GM21515 (cell line): ENCODE measurements at regions not wholly inside any gene's neighbourhood (a gene's known extent, or its start where the extent isn't known, plus 50 kb on each side); places are given as distances from the start of the nearest gene placed in this dataset.

Source experiments
- ATAC-seq: cut with Tn5 transposase; IDR thresholded peaks from one replicate; pipeline ENCODE4 v1.9.1; 2021; ENCODE audit not compliant: unreplicated experiment

DNA sequence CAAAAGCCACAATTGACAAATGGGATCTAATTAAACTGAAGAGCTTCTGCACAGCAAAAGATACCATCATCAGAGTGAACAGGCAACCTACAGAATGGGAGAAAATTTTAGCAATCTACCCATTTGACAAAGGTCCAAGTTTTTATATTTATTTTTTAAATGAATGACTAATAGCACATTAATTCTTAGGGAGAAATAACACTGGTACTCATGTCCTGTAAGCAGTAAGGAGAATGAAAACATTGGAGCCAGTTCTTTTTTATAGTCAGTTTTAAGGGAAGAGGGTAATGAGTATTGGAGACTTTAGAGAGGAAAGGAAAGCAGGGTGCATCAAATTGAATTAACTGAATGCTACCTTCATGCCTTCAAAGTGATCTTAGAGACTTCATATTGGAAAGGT lies 404.7 kb upstream of the TGFBR2 start:
- no peak for ATAC-seq

DNA sequence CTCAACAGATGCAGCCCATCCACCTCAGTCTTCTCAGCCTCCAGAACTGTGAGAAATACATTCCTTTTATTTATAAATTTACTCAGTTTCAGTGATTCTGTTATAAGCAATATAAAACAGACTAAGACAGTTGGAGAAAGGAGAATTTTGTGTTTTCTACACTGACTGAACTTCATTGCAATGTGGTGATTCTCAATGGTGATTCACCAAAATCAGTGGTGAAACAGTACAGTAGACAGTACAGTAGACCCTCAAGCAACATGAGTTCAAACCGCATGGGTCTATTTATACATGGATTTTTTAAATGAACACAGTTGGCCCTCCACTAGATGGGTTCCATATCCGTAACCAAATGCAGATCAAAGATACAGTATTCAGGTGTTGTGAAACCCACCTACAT lies 403.1 kb upstream of the TGFBR2 start:
- no peak for ATAC-seq

DNA sequence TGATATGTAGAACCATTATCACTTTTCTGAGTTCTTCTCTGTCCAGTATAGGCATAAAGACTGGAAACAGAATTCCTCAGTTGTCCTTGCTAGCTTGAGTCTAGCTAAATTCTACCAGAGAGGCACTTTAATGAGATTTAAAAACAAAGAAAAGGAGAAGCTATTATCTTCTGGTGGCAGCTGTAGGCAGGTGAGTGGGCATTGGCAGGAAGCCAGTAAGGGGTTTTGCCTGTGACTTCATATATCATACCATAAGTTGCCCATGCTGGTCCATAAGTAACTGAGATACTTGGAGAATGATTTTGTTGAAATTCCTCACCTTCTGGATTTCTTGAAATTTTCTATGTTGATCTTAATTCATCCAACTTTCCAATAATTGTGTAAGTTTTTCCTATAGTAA lies 402.3 kb upstream of the TGFBR2 start:
- ATAC-seq = no peak

DNA sequence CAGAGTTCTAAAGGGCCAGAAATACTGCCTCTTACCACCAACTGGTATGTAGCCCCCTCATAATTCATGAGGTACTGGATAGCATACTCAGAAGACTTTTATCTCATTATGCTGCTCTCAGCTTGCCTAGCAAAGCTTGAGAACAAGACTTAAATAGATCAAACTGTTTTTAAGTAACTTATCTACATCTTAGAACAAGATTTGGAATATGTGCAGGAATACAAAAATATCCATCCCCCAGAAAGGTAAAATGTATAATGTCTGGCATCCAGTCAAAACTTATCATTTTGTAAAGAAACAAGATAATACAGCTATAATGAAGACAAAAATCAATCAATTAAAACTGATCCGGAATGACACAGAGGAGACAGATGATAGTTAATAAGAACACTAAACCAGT lies 400.4 kb upstream of the TGFBR2 start:
- no peak for ATAC-seq

DNA sequence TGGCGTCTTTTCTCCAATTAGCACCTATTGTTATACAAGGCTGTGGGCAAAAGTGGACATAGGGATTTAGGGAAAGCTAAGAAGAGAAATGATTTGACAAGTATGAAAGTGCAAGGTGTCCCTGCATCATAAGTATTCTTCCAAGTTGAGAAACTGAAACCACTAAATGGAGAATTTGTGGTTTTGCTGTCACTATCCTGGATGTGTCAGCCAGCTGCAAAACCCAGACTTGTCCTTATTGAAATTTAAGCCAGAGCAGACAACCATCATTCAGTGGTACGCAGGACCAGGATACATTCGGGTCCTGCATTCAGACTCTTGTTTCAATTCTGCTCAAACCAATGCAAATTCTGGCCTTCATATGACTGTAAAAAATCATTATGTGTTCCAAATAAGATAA lies 384.8 kb upstream of the TGFBR2 start:
- no peak for ATAC-seq

DNA sequence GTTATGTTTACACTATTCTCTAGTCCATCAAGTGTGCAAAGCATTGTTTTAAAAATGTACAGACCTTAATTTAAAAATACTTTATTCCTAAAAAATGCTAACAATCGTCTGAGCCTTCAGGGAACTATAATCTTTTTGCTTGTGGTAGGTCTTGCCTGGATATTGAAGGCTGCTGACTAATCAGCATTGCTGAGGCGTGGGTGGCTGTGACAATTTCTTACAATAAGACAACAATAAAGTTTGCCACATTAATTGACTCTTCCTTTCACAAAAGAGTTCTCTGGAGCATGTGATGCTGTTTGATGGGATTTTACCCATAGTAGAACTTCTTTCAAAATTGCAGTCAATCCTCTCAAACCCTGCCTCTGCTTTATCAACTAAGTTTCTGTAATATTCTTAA lies 384.0 kb upstream of the TGFBR2 start:
- no peak for ATAC-seq

DNA sequence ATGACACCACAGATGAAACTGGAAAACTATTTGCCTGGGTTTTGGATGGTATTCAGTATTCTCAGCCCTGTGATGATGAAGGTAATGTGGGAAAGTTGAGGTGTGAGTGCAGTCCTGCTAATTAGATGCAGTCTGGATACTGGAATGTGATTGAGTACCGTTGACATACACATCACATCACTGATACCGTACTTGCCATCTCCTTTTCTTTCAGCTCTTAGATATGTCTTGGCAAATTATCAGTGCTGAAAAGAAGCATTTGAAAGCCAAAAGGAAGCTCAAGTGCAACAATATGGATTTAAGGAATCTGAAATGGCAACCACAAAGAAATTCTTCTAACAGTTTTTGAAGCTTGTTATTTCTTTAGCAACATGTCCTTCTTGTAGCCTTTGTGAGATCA lies 381.4 kb upstream of the TGFBR2 start:
- no peak for ATAC-seq

DNA sequence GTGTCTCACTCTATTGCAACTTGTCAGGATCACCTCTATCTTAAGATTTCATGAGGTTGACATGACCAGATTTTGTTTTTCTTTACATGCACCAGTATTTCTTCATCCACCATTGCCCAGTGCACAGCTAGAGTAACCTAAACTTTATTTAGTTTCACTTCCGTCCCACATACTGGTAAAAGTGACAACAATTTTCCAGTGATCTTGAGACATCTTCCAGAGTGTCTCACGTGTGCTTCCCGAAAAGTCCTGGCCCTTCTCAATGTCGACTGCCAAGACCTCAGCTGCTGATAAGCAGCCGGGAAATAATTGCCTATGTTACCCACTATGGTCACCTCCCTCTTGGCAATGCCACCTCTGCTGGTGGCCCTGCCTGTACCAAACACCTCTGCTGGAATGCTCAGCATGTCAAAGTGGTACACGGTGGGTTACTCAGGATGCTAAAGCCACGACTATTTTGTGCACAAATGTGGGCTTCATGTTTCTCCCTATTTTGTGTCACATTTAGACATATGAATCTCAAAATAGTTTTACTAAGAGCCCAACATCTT lies 379.7 kb upstream of the TGFBR2 start:
- no peak for ATAC-seq

DNA sequence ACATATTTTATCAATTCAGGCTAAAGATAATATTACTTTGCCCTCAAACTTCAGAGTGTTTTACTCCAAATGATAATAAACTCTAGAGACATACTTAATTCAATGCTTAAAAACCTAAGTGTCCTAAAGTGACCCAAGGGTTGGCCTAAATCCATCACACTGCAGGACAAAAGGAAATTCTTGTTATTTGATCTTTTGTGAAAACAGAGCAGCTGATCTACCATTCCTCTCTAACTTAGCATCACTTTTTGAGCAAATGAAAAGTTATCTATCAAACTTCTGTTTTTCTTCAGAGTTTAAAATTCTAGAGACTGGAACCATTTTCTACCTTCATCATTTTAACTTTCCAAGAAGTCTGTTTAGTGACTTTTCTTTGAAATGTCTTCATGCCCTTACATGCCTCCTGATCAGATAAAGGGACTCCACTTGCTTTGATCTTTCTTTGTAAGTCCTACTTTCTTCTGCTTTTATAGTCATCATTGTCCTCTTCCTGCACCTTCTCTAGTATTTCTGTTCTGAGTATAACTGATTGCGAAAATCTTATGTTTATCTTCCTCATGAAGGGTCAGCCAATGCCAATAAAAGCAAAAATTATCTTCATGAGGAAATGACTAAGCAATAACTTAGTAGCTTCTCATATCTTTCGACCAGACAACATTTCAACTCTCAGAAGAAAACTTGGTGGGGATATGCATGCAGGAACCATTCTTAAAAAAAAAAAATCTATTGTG lies 378.7 kb upstream of the TGFBR2 start:
- no peak for ATAC-seq

DNA sequence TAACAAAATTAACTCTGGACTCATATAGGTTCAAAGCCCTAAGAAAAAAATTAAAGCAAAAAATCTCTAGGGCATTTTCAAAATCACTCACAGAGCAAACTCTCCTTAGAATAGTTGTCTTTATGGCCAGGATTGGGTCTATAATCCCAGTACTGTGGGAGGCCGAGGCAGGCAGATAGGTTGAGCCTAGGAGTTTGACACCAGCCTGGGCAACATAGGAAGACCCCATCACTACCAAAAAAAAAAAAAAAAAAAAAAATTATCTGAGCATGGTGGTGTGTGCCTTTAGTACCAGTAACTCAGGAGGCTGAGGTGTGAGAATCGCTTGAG lies 378.1 kb upstream of the TGFBR2 start:
- no peak for ATAC-seq

DNA sequence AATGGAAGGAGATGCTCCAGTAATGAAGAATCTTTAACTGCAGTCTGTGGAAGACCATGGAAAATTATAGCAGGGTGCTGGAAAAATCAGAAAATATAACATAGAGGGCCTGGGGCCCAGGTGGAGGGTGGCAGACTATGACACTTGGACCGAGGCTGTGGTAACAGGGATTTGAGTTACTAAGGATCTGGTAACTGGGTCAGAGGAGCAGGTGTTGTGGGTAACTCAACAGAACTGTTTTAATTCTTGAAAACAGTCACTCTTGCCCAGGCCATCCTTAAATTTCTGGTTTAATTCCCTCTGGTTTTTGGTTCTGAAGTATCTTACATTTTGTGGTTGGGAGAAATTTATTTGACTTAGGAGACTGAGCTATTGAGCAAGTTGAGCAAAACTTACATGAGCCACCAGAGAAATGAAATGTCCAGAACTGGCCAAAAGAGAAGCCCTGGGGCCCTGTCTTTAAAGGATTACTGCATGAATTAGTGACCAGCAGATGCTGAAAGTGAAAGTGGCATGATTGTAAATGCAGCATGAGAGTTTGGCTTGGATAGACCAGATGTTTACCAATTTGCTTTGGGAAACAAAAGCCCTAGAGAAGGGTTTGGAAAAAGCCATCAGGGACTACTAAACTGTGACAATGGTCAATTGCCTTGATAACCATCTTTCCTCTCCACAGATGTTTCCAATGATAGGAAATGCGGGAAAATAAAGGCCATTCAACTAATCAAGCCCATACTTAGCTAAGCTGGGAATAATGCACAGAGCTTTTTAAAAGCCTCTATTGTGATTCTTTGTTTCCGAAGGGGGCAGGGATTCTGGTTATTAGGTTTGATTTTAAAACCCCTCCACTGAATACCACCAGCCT lies 374.9 kb upstream of the TGFBR2 start:
- ATAC-seq = no peak

DNA sequence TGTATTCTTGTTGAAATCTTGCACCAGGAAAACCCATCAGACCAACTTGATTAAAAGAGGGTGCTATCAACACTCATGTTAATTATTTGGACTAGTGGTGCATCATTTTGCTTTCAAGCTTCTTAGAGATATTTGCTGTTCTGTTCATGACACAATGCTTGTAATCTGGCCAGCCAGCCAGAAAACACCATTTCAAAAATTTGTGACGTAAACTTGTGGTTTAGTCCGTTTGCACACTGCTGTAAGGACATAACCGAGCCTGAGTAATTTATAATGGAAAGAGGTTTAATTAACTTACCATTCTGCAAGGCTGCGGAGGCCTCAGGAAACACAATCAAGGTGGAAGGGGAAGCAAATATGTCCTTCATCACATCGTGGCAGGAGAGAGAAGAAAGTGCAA lies 374.3 kb upstream of the TGFBR2 start:
- no peak for ATAC-seq

DNA sequence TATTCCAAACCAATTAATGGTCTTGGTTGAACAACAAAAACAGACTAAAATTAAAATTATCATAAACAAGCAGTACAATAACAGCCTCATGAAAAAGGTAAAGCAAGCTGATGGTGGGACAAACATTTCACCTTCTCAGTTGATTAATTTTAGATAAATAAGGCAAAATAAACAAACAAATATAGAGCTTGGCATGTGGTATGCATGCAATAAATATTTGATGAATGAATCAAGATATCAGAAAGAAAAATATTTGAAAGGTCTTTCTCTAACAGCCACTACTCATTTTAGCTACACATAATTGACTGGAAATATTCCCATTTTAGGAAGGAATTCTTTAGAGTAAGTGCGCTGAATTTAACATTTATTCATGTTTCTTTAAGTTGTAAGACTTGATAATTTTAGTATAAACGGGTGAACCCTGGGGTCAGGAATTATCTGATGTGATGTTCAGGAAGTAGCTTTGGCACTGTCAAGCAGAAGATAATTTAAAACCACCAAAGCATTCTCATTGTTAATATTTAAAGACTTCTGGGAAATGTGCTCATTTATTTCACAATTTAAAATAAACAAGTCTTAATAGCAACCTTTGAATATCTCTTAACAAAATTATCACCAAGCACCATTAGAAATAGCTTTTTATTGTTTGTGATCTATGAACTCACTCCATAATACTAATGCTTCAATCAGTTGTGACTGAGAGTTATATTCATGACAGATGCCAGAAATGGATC lies 372.3 kb upstream of the TGFBR2 start:
- no peak for ATAC-seq

DNA sequence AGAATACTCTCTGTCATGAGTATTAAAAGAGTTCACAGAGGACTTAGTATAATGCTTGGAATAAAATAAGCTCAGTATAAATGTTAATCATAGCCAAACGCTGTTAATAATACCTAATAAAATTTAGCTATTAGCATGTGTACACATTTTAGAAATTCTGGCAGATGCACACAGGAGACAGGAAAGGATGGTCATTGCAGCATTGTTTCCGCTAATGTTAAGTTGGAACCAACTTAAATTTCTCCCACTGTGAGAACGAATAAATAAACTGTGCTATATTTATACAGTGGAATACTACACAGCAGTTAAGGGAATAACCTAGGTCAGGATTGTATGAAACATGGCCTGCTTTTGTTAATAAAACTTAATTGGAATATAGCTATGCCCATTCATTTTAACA lies 370.4 kb upstream of the TGFBR2 start:
- no peak for ATAC-seq

DNA sequence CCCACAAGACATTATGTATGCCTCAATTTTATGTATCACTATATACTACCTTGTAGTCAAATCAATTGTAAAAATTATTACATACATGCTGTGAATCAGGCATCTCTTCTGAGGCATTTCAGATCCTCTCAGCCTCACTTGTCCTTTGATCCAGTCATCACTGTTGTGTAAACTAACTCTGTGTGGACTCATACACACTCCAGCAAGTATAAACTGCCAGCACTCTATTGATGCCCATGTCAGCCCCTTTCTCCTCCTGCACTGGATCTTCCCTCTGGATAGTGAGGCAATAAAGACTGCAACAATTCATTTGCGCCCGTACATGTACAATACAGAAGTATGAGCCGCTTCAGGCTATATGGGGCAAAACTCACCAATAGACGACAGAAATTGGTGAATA lies 364.7 kb upstream of the TGFBR2 start:
- ATAC-seq = no peak

DNA sequence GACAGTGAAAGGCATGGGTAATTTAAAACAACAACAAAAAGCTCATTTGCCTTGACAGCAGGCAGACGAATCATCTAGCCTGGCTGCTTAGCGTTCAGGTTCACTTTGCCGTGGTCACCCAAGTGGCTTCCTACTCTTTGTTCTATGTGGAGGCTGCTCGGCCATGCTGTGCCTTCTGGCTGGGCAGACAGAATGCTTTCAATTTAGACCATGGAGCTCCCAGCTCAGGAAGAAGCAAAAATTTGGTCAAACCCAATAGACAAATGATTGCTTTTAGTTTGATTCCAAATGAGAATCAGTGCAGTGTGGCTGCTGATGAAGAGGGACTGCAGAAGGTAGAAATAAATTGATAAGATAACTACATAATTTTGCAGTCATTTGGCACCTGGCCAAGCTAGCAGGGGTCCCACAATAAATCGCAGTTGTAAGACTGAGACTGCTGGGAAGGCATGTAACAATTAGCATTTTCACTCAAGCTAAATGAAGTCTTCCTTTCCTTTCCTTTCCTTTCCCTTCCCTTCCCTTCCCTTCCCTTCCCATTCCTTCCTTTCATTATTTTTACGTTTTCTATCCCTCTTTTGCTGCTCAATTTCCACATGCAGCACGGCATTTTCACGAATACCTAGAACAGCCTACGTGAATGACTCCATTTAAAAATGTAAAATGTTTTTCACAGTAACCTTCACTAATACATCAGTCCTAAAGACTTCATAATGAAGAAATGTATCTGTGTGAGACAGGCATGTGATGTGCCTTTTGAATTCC lies 360.4 kb upstream of the TGFBR2 start:
- no peak for ATAC-seq

DNA sequence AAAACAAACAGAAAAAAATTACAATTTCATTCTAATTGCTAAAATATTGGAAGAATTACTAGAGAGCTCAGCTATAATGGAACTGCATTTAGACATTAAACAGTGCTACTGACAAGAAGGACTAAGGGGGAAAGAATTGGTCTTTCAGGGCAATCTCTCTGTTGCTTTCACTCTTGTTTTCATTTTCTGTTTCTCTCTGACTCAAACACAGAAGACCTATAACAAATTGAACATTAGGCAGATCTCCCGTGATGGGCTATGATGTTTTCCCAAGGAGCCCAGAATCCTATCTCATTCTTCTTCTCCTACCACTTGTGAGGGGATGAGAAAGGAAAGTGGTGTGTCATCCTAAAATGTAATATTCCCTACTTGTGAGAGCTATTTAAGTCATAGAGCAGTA lies 358.0 kb upstream of the TGFBR2 start:
- peak; percentile 85 for ATAC-seq

DNA sequence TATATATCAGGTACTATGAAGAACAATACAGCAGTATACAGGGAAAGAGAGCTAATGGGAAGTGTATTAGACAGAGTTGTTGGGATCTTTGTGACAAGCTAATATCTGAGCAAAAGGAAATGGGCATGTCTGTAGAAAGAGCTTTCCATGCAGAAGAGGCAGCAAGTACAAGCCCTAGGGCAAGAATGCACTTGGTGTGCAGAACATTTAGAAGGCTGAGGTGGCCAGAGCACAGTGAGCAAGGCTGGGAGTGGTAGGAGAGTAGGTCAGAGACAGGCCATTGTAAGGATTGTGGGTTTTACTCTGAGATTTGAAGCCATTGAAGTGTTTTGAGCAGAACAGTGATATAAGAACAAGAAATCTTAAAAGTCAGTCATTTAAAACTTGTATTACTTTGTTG lies 353.9 kb upstream of the TGFBR2 start:
- ATAC-seq = no peak

DNA sequence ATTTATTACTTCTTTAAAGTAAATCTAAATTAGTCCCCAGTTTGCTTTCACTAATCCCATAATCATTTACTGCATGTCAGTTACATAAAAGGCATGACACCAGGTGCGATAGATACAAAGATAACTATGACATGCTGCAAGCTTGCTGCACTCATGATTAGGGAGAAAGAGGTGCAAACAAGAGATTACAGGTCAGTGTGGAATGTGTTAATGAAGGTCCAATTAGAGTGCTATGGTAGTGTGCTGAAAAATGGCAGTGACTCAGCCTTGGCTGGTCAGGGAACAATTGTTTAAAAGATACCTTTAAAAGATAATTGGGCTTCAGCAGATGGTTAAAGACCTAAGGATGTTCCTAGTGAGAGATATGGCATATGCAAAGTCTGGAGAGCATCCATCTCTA lies 352.6 kb upstream of the TGFBR2 start:
- no peak for ATAC-seq

DNA sequence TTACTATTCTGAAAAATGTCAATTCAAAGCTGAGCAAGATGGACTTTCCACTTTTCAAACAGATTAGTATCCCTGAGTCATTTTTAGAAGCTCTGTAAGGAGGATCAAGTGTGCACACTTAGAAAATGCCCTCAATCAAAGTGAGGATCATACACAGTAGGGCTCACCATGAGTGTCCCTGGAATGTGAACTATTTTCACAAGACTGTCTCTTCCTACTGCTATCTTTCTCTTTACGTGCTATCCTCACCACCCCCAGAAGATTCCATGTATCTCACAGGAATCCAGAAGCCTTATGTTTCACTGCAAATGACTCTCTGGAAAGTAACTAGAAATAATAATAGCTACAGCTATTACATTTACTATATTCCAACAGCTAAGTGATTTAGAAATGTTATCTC lies 349.9 kb upstream of the TGFBR2 start:
- no peak for ATAC-seq
